Activated CD4-positive, alpha-beta T cell treated with anti-CD3 and anti-CD28 coated beads for 48 hours (primary cell): ENCODE measurements at regions not wholly inside any gene's neighbourhood (a gene's known extent, or its start where the extent isn't known, plus 50 kb on each side); places are given as distances from the start of the nearest gene placed in this dataset.

Experiments used
- DNase-seq: peaks from one replicate; pipeline ENCODE4 v3.0.0-alpha.2; 2020

- no peak for DNase-seq
Measured at GRCh38 chr20:10961651-10962288, 288.0 kb upstream of the JAG1 start.

- no peak for DNase-seq
Measured at GRCh38 chr20:10962937-10963336, 289.1 kb upstream of the JAG1 start.

GRCh38 chr20:10963717-10964266, 290.0 kb upstream of the JAG1 start:
- no peak for DNase-seq

GRCh38 chr20:10965936-10966470, 292.2 kb upstream of the JAG1 start:
- no peak for DNase-seq

- DNase-seq = no peak
Measured at GRCh38 chr20:10970109-10970508, 296.3 kb upstream of the JAG1 start.

GRCh38 chr20:10971096-10971495, 297.3 kb upstream of the JAG1 start:
- DNase-seq = no peak

GRCh38 chr20:10972219-10972860, 298.5 kb upstream of the JAG1 start:
- no peak for DNase-seq

- no peak for DNase-seq
Measured at GRCh38 chr20:10976051-10976450, 302.3 kb upstream of the JAG1 start.

GRCh38 chr20:10978019-10978702, 304.4 kb upstream of the JAG1 start:
- no peak for DNase-seq

- DNase-seq = no peak
Measured at GRCh38 chr20:10978713-10979112, 304.9 kb upstream of the JAG1 start.

- DNase-seq = no peak
Measured at GRCh38 chr20:10982692-10983091, 308.9 kb upstream of the JAG1 start.

GRCh38 chr20:10984294-10984693, 310.5 kb upstream of the JAG1 start:
- no peak for DNase-seq

GRCh38 chr20:10984913-10985312, 311.1 kb upstream of the JAG1 start:
- DNase-seq = no peak

GRCh38 chr20:10985536-10985935, 311.7 kb upstream of the JAG1 start:
- no peak for DNase-seq

- no peak for DNase-seq
Measured at GRCh38 chr20:10986586-10986985, 312.8 kb upstream of the JAG1 start.

GRCh38 chr20:10987651-10988383, 314.0 kb upstream of the JAG1 start:
- DNase-seq = no peak

GRCh38 chr20:10990625-10991382, 317.0 kb upstream of the JAG1 start:
- no peak for DNase-seq

GRCh38 chr20:10992731-10993130, 318.9 kb upstream of the JAG1 start:
- DNase-seq = no peak

- no peak for DNase-seq
Measured at GRCh38 chr20:10994991-10995700, 321.3 kb upstream of the JAG1 start.

- DNase-seq = no peak
Measured at GRCh38 chr20:10998476-10998875, 324.7 kb upstream of the JAG1 start.

- DNase-seq = no peak
Measured at GRCh38 chr20:11000416-11000815, 326.6 kb upstream of the JAG1 start.

- no peak for DNase-seq
Measured at GRCh38 chr20:11001302-11001701, 327.5 kb upstream of the JAG1 start.
